GM12878 (cell line): ENCODE measurements at regions not wholly inside any gene's neighbourhood (a gene's known extent, or its start where the extent isn't known, plus 50 kb on each side); places are given as distances from the start of the nearest gene placed in this dataset.

ENCODE experiments used
- ATAC-seq: fragments of 200-7000 bp; cut with Tn5 transposase; 3 replicates; pipeline ENCODE4 v1.9.1; 2020; ENCODE audit warnings: mild to moderate bottlenecking, moderate library complexity
- BruUV-seq: library from RNA; stranded (reverse); fragments of 400-500 nt; replicated peaks from 2 replicates; lab custom pipeline; 2021; lab: Mats Ljungman, UMichigan
- CTCF ChIA-PET: fragments of 300-600 bp; sonication (Branson Sonifier 250); formaldehyde crosslinking; extraction: SDS; loops from one replicate; lab custom pipeline; 2021; ENCODE audit warnings: inconsistent platforms; lab: Yijun Ruan, JAX
- POLR2A ChIA-PET: fragments of 350-600 bp; formaldehyde crosslinking; extraction: SDS; loops from one replicate; lab custom pipeline; 2021; ENCODE audit warnings: inconsistent platforms; lab: Charles Lee
- RAD21 ChIA-PET: fragments of 300-600 bp; sonication (Branson Sonifier 250); formaldehyde crosslinking; loops from one replicate; lab custom pipeline; 2023; ENCODE audit warnings: antibody characterized with exemption; ENCODE audit not compliant: unreplicated experiment; lab: Charles Lee
- SMC1A ChIA-PET: fragments of 300-600 bp; sonication (Branson Sonifier 250); formaldehyde crosslinking; loops from one replicate; lab custom pipeline; 2023; ENCODE audit not compliant: unreplicated experiment, uncharacterized antibody; lab: Charles Lee
- DNase-seq: peaks from one replicate; pipeline ENCODE4 v3.0.0-alpha.2; 2011; ENCODE audit warnings: low read depth, low spot score
- FAIRE-seq: peaks from 3 replicates; lab custom pipeline; 2011; peaks lifted over from hg19 to GRCh38; lab: Jason Lieb, UNC
- H2AFZ ChIP-seq: 2 replicates; pipeline ENCODE4 v1.6.0; 2011; ENCODE audit warnings: low read depth, low read length, control low read depth; ENCODE audit not compliant: control insufficient read depth
- H3K27ac ChIP-seq: 2 replicates; pipeline ENCODE4 v1.5.1; 2011; ENCODE audit warnings: control low read depth; ENCODE audit not compliant: control insufficient read depth, insufficient read depth
- H3K27me3 ChIP-seq, 2 experiments: replicated peaks in 1 of 2; 2 replicates each; pipeline versions ENCODE4 v1.6.0 to v1.6.1; 2011; ENCODE audit warnings: low read length in 1 of 2; ENCODE audit not compliant: control insufficient read depth in 2 of 2, insufficient read depth in 2 of 2
- H3K36me3 ChIP-seq, 2 experiments: 2 replicates each; pipeline ENCODE4 v1.5.1; 2011; ENCODE audit warnings: low read length in 1 of 2; ENCODE audit not compliant: control insufficient read depth in 2 of 2, insufficient read depth in 2 of 2
- H3K4me1 ChIP-seq: 2 replicates; pipeline ENCODE4 v1.6.1; 2011; ENCODE audit warnings: mild to moderate bottlenecking, low read length, moderate library complexity, mixed read lengths; ENCODE audit not compliant: control insufficient read depth, insufficient read depth
- H3K4me2 ChIP-seq: 2 replicates; pipeline ENCODE4 v1.6.0; 2011; ENCODE audit warnings: control low read depth; ENCODE audit not compliant: control insufficient read depth, insufficient read depth
- H3K4me3 ChIP-seq: fragments of 200-600 bp; sonication (generic); 2 replicates; pipeline ENCODE4 v1.5.1; 2016
- H3K79me2 ChIP-seq: 2 replicates; pipeline ENCODE4 v1.6.0; 2011; ENCODE audit warnings: low read length; ENCODE audit not compliant: control insufficient read depth, insufficient read depth
- H3K9ac ChIP-seq: 2 replicates; pipeline ENCODE4 v1.8.0; 2011; ENCODE audit warnings: low read length, control low read depth, mixed read lengths; ENCODE audit not compliant: control insufficient read depth, insufficient read depth
- H3K9me3 ChIP-seq: replicated peaks from 3 replicates; pipeline ENCODE4 v1.5.1; 2011; ENCODE audit warnings: mild to moderate bottlenecking, low read length; ENCODE audit not compliant: control insufficient read depth, insufficient read depth
- H4K20me1 ChIP-seq: 2 replicates; pipeline ENCODE4 v1.6.0; 2011; ENCODE audit not compliant: control insufficient read depth, insufficient read depth
- ESRRA ChIP-seq: IDR thresholded peaks from 2 replicates; pipeline ENCODE4 v1.6.1; 2012; ENCODE audit warnings: mild to moderate bottlenecking, low read length, improper control_type of control experiment
- HDAC2 ChIP-seq: fragments of 200-600 bp; sonication (generic); IDR thresholded peaks from 2 replicates; pipeline ENCODE4 v1.6.1; 2017
- HDAC6 ChIP-seq: fragments of 200-600 bp; sonication (generic); IDR thresholded peaks from one replicate; pipeline ENCODE4 v1.8.0; 2017; ENCODE audit warnings: antibody characterized with exemption; ENCODE audit not compliant: unreplicated experiment
- IRF3 ChIP-seq: fragments of 450-650 bp; IDR thresholded peaks from 2 replicates; pipeline ENCODE4 v1.6.1; 2014; ENCODE audit warnings: mild to moderate bottlenecking
- NFIC ChIP-seq: IDR thresholded peaks from 2 replicates; pipeline ENCODE4 v1.6.1; 2012; ENCODE audit warnings: low read depth, mild to moderate bottlenecking, inconsistent platforms, low read length, moderate library complexity
- RBBP5 ChIP-seq: fragments of 200-600 bp; sonication (generic); conservative IDR thresholded peaks from 2 replicates; pipeline ENCODE4 v1.6.1; 2016
- RCOR1 ChIP-seq: conservative IDR thresholded peaks from 2 replicates; pipeline ENCODE4 v1.6.1; 2012; ENCODE audit warnings: low read depth, low read length, improper control_type of control experiment
- RFX5 ChIP-seq: IDR thresholded peaks from 2 replicates; pipeline ENCODE4 v1.6.1; 2011; ENCODE audit warnings: low read depth, low read length, improper control_type of control experiment
- SP1 ChIP-seq: IDR thresholded peaks from one replicate; pipeline ENCODE4 v1.6.1; 2011; ENCODE audit warnings: low read depth, low read length
- SRF ChIP-seq, 2 experiments: IDR thresholded peaks; 2 replicates each; pipeline ENCODE4 v1.6.1; 2011; ENCODE audit warnings: low read depth in 2 of 2, low read length in 2 of 2, mild to moderate bottlenecking in 1 of 2, moderate library complexity in 1 of 2
- STAT1 ChIP-seq: fragments of 450-650 bp; conservative IDR thresholded peaks from 2 replicates; pipeline ENCODE4 v1.6.1; 2014; ENCODE audit warnings: antibody characterized with exemption, mild to moderate bottlenecking
- SUPT20H ChIP-seq: IDR thresholded peaks from 2 replicates; pipeline ENCODE4 v1.6.1; 2011; ENCODE audit warnings: low read depth, mild to moderate bottlenecking, low read length, moderate library complexity, borderline replicate concordance; ENCODE audit not compliant: control insufficient read depth
- ZNF384 ChIP-seq: IDR thresholded peaks from 2 replicates; pipeline ENCODE4 v1.6.1; 2012; ENCODE audit warnings: low read depth, mild to moderate bottlenecking, low read length, improper control_type of control experiment, borderline replicate concordance
- ZNF622 ChIP-seq: fragments of 450-650 bp; IDR thresholded peaks from 2 replicates; pipeline ENCODE4 v1.6.1; 2017; ENCODE audit warnings: mild to moderate bottlenecking, inconsistent platforms
- WGBS: methylation state at CpG from one replicate; pipeline ENCODE4 v1.1.6; 2016; ENCODE audit warnings: low lambda C conversion rate; ENCODE audit not compliant: insufficient replicate concordance, insufficient coverage; ENCODE audit errors: missing lambda C conversion rate; 5-methylcytosine and 5-hydroxymethylcytosine counted together
- in situ Hi-C: fragments of 300-500 bp; cut with MboI; formaldehyde crosslinking; loops from 9 replicates; pipeline ENCODE4 v1.14.3; 2018; ENCODE audit warnings: mixed read lengths
- intact Hi-C: fragments of 100-400 bp; cut with micrococcal nuclease; formaldehyde crosslinking; loops from one replicate; pipeline ENCODE4 v1.14.2; 2022; ENCODE audit not compliant: unreplicated experiment
- TF ChIP-seq, protein P1 (sequence below): fragments of 450-650 bp; formaldehyde crosslinking; IDR thresholded peaks from 2 replicates; pipeline ENCODE4 v1.4.0; 2020; ENCODE audit warnings: mild to moderate bottlenecking, moderate library complexity

- H3K9ac ChIP-seq: no peak overlapping the region
- no peak overlapping the region for H3K4me2 ChIP-seq
- in situ Hi-C loops: no loop called here
- FAIRE-seq (no peak), DNase-seq (no peak), ATAC-seq (no peak)
- ChIA-PET RAD21 (no interaction called here), SMC1A (no interaction called here), CTCF (no interaction called here), POLR2A (no interaction called here)
- H3K9me3 ChIP-seq: no peaks in the 10 kb centered on the region; the same call in 2 of the 3 replicates
- no TSS peak for BruUV-seq
- intact Hi-C loops: no loop called here
- no peak overlapping the region for H3K27ac ChIP-seq
- H3K27me3 ChIP-seq: no peaks in the 10 kb centered on the region
- no peaks in the 10 kb centered on the region for H3K79me2 ChIP-seq
- WGBS: 46% methylated on average over 20 of the region's 20 CpGs
- TF ChIP-seq HDAC2 (no peak), HDAC6 (no peak), ZNF622 (no peak), ZNF384 (no peak), RFX5 (no peak), SP1 (no peak), IRF3 (no peak), SUPT20H (no peak), ESRRA (no peak), STAT1 (no peak), RBBP5 (no peak), RCOR1 (no peak), SRF (IDR thresholded peaks at IDR 0.05; ENCODE audit: low read depth in 2 of 2, low read length in 2 of 2) (no peak), NFIC (no peak)
- TF ChIP-seq, protein P1, sequence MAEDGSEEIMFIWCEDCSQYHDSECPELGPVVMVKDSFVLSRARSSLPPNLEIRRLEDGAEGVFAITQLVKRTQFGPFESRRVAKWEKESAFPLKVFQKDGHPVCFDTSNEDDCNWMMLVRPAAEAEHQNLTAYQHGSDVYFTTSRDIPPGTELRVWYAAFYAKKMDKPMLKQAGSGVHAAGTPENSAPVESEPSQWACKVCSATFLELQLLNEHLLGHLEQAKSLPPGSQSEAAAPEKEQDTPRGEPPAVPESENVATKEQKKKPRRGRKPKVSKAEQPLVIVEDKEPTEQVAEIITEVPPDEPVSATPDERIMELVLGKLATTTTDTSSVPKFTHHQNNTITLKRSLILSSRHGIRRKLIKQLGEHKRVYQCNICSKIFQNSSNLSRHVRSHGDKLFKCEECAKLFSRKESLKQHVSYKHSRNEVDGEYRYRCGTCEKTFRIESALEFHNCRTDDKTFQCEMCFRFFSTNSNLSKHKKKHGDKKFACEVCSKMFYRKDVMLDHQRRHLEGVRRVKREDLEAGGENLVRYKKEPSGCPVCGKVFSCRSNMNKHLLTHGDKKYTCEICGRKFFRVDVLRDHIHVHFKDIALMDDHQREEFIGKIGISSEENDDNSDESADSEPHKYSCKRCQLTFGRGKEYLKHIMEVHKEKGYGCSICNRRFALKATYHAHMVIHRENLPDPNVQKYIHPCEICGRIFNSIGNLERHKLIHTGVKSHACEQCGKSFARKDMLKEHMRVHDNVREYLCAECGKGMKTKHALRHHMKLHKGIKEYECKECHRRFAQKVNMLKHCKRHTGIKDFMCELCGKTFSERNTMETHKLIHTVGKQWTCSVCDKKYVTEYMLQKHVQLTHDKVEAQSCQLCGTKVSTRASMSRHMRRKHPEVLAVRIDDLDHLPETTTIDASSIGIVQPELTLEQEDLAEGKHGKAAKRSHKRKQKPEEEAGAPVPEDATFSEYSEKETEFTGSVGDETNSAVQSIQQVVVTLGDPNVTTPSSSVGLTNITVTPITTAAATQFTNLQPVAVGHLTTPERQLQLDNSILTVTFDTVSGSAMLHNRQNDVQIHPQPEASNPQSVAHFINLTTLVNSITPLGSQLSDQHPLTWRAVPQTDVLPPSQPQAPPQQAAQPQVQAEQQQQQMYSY: no peak
- H3K4me3 ChIP-seq: no peak overlapping the region
- no peaks in the 10 kb centered on the region for H3K4me1 ChIP-seq
- no peaks in the 10 kb centered on the region for H4K20me1 ChIP-seq
- H3K36me3 ChIP-seq: no peaks in the 10 kb centered on the region
- no peak overlapping the region for H2AFZ ChIP-seq
Measured at GRCh38 chr16:85192238-85193114, 80.2 kb upstream of the CIBAR2 start.
